Kasumi-1 (cell line): ENCODE measurements at regions not wholly inside any gene's neighbourhood (a gene's known extent, or its start where the extent isn't known, plus 50 kb on each side); places are given as distances from the start of the nearest gene placed in this dataset.

Experiments used
- DNase-seq, 2 experiments: peaks; one replicate each; lab custom pipeline; 2025; lab: John Stamatoyannopoulos, UW

DNA sequence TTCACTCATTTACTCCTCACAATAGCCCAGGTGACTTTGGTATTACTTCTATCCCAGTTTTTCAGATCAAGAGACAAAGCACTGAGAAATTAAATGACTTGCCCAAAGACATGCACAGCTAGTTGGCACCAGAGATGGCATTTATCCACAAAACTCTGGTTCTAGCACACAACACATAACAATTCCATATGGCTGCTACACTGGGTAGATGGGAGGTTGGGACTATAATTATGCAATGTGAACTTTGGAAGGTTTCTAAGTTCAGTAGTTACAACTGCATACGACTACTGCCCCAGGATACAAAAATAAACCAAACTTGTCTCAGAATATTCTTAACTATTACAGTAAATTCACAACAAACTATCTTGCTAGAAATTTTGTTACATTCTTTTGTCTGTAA lies 54.2 kb upstream of the MLIP start:
- no peak for DNase-seq

DNA sequence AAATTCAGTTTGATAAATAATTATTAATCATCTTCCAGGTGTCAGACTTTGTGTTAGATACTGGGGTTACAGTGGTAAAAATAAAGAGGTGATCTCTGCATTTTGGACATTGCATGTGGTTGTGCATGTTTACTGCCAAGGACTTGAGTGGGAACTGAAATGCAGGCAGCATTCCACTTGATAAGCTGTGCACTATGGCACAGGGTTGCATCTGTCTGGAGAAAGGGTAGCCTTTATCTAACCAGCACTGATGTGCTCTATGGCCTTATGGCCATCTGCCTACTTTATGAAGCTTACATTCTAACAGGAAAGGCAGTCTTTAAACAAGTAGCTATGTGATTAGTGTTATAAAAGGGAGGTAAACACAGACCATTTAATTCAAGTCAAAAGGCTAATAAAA lies 53.0 kb upstream of the MLIP start:
- no peak for DNase-seq

DNA sequence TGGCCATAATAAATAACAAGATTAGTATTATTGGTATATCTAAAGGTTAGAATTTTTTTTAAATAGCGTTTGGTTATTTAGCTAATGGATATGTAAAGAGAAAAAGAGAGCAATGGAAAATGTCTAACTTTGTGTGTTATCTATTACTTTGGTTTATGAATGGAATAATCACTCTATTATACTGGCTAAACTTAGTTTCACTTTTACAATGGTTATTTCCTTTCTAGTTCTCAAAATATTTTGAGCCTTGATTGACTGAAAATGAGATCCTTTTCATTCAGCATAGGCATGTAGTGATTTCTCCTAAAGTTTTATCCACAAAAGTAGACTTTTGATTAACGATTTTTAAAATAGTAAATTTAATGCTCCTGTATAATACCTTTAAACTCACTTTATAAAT lies 51.6 kb upstream of the MLIP start:
- no peak for DNase-seq

DNA sequence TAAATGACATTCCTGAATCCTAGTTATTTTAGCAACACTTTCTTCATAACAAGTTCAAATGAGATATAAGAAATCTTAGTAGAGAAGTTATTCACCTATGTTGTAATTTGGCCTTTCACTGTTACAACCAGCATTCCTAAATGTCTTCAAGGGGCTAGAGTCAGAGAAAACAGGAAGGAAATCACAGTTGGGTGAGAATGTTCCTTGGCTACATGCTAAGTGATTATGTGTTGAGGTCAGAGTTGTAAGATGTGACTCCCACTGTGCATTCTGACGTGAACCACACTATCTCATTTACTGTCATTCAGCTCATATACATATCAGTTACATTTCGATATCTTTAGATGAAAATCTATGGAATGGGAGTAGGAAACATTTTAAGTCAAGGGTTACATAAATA lies 51.0 kb upstream of the MLIP start:
- peak in 1 of 2 experiments; percentile 22 for DNase-seq
